ENCODE measurements at regions not wholly inside any gene's neighbourhood (a gene's known extent, or its start where the extent isn't known, plus 50 kb on each side); places are given as distances from the start of the nearest gene placed in this dataset.

GRCh38 chr1:25053576-25054250, 123.6 kb upstream of the RUNX3 start:
- no peak for DNase-seq

GRCh38 chr1:25051906-25052305, 121.8 kb upstream of the RUNX3 start:
- DNase-seq: no peak

GRCh38 chr1:25051504-25051903, 121.4 kb upstream of the RUNX3 start:
- no peak for DNase-seq

- no peak for DNase-seq
These were observed 120.1 kb upstream of the RUNX3 start for GRCh38 chr1:25050165-25050564.

- no peak for DNase-seq
These were observed 119.1 kb upstream of the RUNX3 start for GRCh38 chr1:25049190-25049589.

GRCh38 chr1:25048728-25049127, 118.7 kb upstream of the RUNX3 start:
- DNase-seq: no peak

GRCh38 chr1:25047506-25048240, 117.6 kb upstream of the RUNX3 start:
- no peak for DNase-seq

- DNase-seq: no peak
These were observed 116.1 kb upstream of the RUNX3 start for GRCh38 chr1:25046194-25046532.

- no peak for DNase-seq
These were observed 115.6 kb upstream of the RUNX3 start for GRCh38 chr1:25045480-25046193.

- no peak for DNase-seq
These were observed 113.1 kb upstream of the RUNX3 start for GRCh38 chr1:25043228-25043580.

- no peak for DNase-seq
These were observed 112.5 kb upstream of the RUNX3 start for GRCh38 chr1:25042331-25043227.

GRCh38 chr1:25041916-25042315, 111.8 kb upstream of the RUNX3 start:
- no peak for DNase-seq

GRCh38 chr1:25040122-25040685, 110.1 kb upstream of the RUNX3 start:
- DNase-seq: no peak

- no peak for DNase-seq
These were observed 109.2 kb upstream of the RUNX3 start for GRCh38 chr1:25039229-25039628.

- no peak for DNase-seq
These were observed 108.6 kb upstream of the RUNX3 start for GRCh38 chr1:25038699-25039098.

- DNase-seq: no peak
These were observed 107.3 kb upstream of the RUNX3 start for GRCh38 chr1:25037174-25038074.

GRCh38 chr1:25036117-25036546, 106.1 kb upstream of the RUNX3 start:
- DNase-seq: no peak

- DNase-seq: no peak
These were observed 105.5 kb upstream of the RUNX3 start for GRCh38 chr1:25035523-25036116.

GRCh38 chr1:25034736-25035522, 104.9 kb upstream of the RUNX3 start:
- DNase-seq: no peak
